GM23338 (cell line): ENCODE measurements at regions not wholly inside any gene's neighbourhood (a gene's known extent, or its start where the extent isn't known, plus 50 kb on each side); places are given as distances from the start of the nearest gene placed in this dataset.

Experiments used
- ATAC-seq: fragments of 200-7000 bp; cut with Tn5 transposase; 3 replicates; pipeline ENCODE4 v1.9.1; 2020
- DNase-seq: peaks from one replicate; pipeline ENCODE4 v3.0.0-alpha.2; 2015; ENCODE audit warnings: low spot score
- H2AFZ ChIP-seq: fragments of 200-600 bp; sonication (generic); 2 replicates; pipeline ENCODE4 v1.8.0; 2016; ENCODE audit warnings: antibody characterized with exemption, mild to moderate bottlenecking, moderate library complexity
- H3F3A ChIP-seq: fragments of 200-600 bp; sonication (generic); replicated peaks from 2 replicates; pipeline ENCODE4 v1.8.0; 2017; ENCODE audit warnings: antibody characterized with exemption, mixed run types, low read depth
- H3K27ac ChIP-seq: fragments of 200-600 bp; sonication (generic); 2 replicates; pipeline ENCODE4 v1.6.1; 2016; ENCODE audit warnings: low read depth
- H3K27me3 ChIP-seq: fragments of 200-600 bp; sonication (generic); 2 replicates; pipeline ENCODE4 v1.8.0; 2016; ENCODE audit warnings: mild to moderate bottlenecking, mixed run types, moderate library complexity; ENCODE audit not compliant: insufficient read depth
- H3K36me3 ChIP-seq: fragments of 200-600 bp; sonication (generic); 2 replicates; pipeline ENCODE4 v1.8.0; 2016; ENCODE audit warnings: mild to moderate bottlenecking; ENCODE audit not compliant: insufficient read depth
- H3K4me1 ChIP-seq: fragments of 200-600 bp; sonication (generic); 2 replicates; pipeline ENCODE4 v1.8.0; 2016; ENCODE audit warnings: mild to moderate bottlenecking, moderate library complexity; ENCODE audit not compliant: insufficient read depth
- H3K4me2 ChIP-seq: fragments of 200-600 bp; sonication (generic); 2 replicates; pipeline ENCODE4 v1.7.1; 2017; ENCODE audit warnings: mixed run types
- H3K4me3 ChIP-seq: fragments of 200-600 bp; sonication (generic); 2 replicates; pipeline ENCODE4 v1.6.1; 2016; ENCODE audit warnings: mixed run types
- H3K79me2 ChIP-seq: fragments of 200-600 bp; sonication (generic); replicated peaks from 2 replicates; pipeline ENCODE4 v1.8.0; 2017; ENCODE audit warnings: mild to moderate bottlenecking; ENCODE audit not compliant: insufficient read depth
- H3K9me2 ChIP-seq: fragments of 200-600 bp; sonication (generic); 2 replicates; pipeline ENCODE4 v1.8.0; 2017; ENCODE audit not compliant: insufficient read depth
- H4K20me1 ChIP-seq: fragments of 200-600 bp; sonication (generic); replicated peaks from 2 replicates; pipeline ENCODE4 v1.8.0; 2017; ENCODE audit warnings: mild to moderate bottlenecking; ENCODE audit not compliant: insufficient read depth
- H3K27ac Mint-ChIP-seq: 2 replicates; pipeline ENCODE4 v1.8.0; 2020; ENCODE audit warnings: inconsistent platforms, mild to moderate bottlenecking, moderate library complexity, mixed read lengths
- H3K27me3 Mint-ChIP-seq: 3 replicates; pipeline ENCODE4 v1.8.0; 2022; ENCODE audit warnings: low read depth, mild to moderate bottlenecking, moderate library complexity, mixed read lengths, inconsistent platforms; ENCODE audit not compliant: insufficient read depth, poor library complexity
- H3K36me3 Mint-ChIP-seq: 3 replicates; pipeline ENCODE4 v1.8.0; 2021; ENCODE audit warnings: low read depth, mild to moderate bottlenecking, inconsistent platforms, moderate library complexity, mixed read lengths
- H3K4me1 Mint-ChIP-seq: 3 replicates; pipeline ENCODE4 v1.8.0; 2020; ENCODE audit warnings: mild to moderate bottlenecking, inconsistent platforms, mixed read lengths
- H3K4me3 Mint-ChIP-seq: 3 replicates; pipeline ENCODE4 v1.8.0; 2021; ENCODE audit warnings: moderate library complexity, mild to moderate bottlenecking, inconsistent platforms, mixed read lengths
- H3K9me3 Mint-ChIP-seq: 3 replicates; pipeline ENCODE4 v1.8.0; 2020; ENCODE audit warnings: moderate library complexity, mild to moderate bottlenecking, inconsistent platforms, mixed read lengths
- CREB1 ChIP-seq: fragments of 250-450 bp; sonication (Bioruptor Pico); IDR thresholded peaks from 2 replicates; pipeline ENCODE4 v1.5.0; 2020; ENCODE audit warnings: low read depth, mild to moderate bottlenecking, moderate library complexity
- EZH2 ChIP-seq: fragments of 200-600 bp; sonication (generic); IDR thresholded peaks from one replicate; pipeline ENCODE4 v1.8.0; 2017; ENCODE audit warnings: antibody characterized with exemption, mild to moderate bottlenecking, low read depth; ENCODE audit not compliant: unreplicated experiment
- NANOG ChIP-seq: IDR thresholded peaks from 2 replicates; pipeline ENCODE4 v1.6.1; 2016; ENCODE audit warnings: antibody characterized with exemption, borderline replicate concordance
- POLR2AphosphoS5 ChIP-seq: IDR thresholded peaks from 2 replicates; pipeline ENCODE4 v1.6.1; 2016; ENCODE audit warnings: antibody characterized with exemption, low read depth
- ZNF114 ChIP-seq: fragments of 250-450 bp; sonication (Bioruptor Pico); IDR thresholded peaks from 2 replicates; pipeline ENCODE4 v1.5.0; 2020; ENCODE audit warnings: mild to moderate bottlenecking, moderate library complexity
- ZNF331 ChIP-seq: fragments of 250-450 bp; sonication (Bioruptor Pico); IDR thresholded peaks from 2 replicates; pipeline ENCODE4 v1.5.0; 2020; ENCODE audit warnings: low read depth, mild to moderate bottlenecking, moderate library complexity
- TF ChIP-seq, protein P1 (sequence below): IDR thresholded peaks from 2 replicates; pipeline ENCODE4 v1.6.1; 2016; ENCODE audit warnings: antibody characterized with exemption
- TF ChIP-seq, protein P2 (sequence below): IDR thresholded peaks from one replicate; pipeline ENCODE4 v1.6.1; 2018; ENCODE audit warnings: antibody characterized with exemption; ENCODE audit not compliant: unreplicated experiment
- TF ChIP-seq, protein P3 (sequence below), 2 experiments: fragments of 200-600 bp in 1 of 2; sonication (generic) in 1 of 2; conservative IDR thresholded peaks; 2 replicates each; pipeline versions ENCODE4 v1.5.1 to v1.6.1; 2016 to 2017; ENCODE audit warnings: antibody characterized with exemption in 2 of 2, low read depth in 2 of 2, mild to moderate bottlenecking in 2 of 2, moderate library complexity in 1 of 2

DNA sequence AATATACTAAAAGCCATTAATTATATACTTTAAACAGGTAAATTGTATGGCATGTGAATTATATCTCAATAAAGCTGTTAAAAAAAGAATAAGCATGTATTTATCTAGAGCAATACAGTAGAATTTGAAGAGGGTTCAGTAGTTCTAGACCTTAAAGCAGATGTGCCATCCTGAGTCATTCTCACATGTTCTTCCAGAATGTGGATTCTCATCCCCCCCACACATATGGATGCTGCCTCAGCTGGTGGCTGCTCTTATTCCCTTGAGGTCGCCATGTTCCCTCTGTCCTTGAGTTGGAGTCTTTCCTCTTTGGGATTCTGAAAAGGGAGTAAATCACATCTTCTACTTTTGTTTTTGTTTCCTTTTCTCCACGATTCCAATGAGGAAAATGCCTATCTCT, 321.3 kb downstream of the AEBP2 start:
- Histone ChIP-seq H3K9me2 (no peaks in the 10 kb centered on the region), H3K79me2 (no peaks in the 10 kb centered on the region), H3K27me3 (no peaks in the 10 kb centered on the region), H3K4me2 (no peak overlapping the region), H2AFZ (no peak overlapping the region), H3K36me3 (no peaks in the 10 kb centered on the region), H3F3A (no peaks in the 10 kb centered on the region), H3K4me1 (no peaks in the 10 kb centered on the region), H3K27ac (no peak overlapping the region), H3K4me3 (no peak overlapping the region), H4K20me1 (no peaks in the 10 kb centered on the region)
- H3K9me3 Mint-ChIP-seq: no peaks in the 10 kb centered on the region
- TF ChIP-seq, protein P1, sequence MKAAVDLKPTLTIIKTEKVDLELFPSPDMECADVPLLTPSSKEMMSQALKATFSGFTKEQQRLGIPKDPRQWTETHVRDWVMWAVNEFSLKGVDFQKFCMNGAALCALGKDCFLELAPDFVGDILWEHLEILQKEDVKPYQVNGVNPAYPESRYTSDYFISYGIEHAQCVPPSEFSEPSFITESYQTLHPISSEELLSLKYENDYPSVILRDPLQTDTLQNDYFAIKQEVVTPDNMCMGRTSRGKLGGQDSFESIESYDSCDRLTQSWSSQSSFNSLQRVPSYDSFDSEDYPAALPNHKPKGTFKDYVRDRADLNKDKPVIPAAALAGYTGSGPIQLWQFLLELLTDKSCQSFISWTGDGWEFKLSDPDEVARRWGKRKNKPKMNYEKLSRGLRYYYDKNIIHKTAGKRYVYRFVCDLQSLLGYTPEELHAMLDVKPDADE: no peak
- H3K36me3 Mint-ChIP-seq: no peaks in the 10 kb centered on the region
- H3K27ac Mint-ChIP-seq: no peak overlapping the region
- no peak for DNase-seq
- no peak overlapping the region for H3K4me3 Mint-ChIP-seq
- no peaks in the 10 kb centered on the region for H3K4me1 Mint-ChIP-seq
- H3K27me3 Mint-ChIP-seq: no peaks in the 10 kb centered on the region
- no peak for ATAC-seq

DNA sequence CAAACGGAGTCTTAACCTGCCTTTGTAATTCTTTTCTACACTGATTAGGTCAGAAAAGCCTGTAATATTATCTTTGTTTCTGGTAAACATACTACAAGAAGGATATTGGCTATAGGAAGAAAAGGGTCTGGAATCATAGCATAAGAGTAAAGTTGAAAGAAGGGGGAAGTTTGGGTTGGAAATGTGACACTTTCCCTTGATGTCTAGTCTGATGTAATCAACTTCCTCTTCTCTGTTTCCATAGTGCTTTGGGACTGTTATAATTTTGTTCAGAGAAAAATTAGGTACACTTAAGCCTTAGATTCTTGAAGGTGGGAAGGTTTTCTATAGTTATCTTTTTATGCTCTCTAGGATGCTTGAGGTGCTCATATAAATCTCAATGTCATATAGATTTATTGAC, 322.2 kb downstream of the AEBP2 start:
- no peaks in the 10 kb centered on the region for H3K27me3 ChIP-seq
- H3F3A ChIP-seq: no peaks in the 10 kb centered on the region
- TF ChIP-seq CREB1 (CRISPR knock-in tag) (no peak), ZNF331 (CRISPR knock-in tag) (no peak)
- TF ChIP-seq, protein P1: no peak
- H3K4me2 ChIP-seq: no peak overlapping the region
- H3K4me3 ChIP-seq: no peak overlapping the region
- H3K4me1 ChIP-seq: no peaks in the 10 kb centered on the region
- Mint-ChIP-seq H3K27me3 (no peaks in the 10 kb centered on the region), H3K27ac (no peak overlapping the region), H3K36me3 (no peaks in the 10 kb centered on the region), H3K4me1 (no peaks in the 10 kb centered on the region), H3K9me3 (no peaks in the 10 kb centered on the region), H3K4me3 (no peak overlapping the region)
- DNase-seq (no peak), ATAC-seq (no peak)
- H3K9me2 ChIP-seq: no peaks in the 10 kb centered on the region
- H3K36me3 ChIP-seq: no peaks in the 10 kb centered on the region
- no peak overlapping the region for H2AFZ ChIP-seq
- H3K27ac ChIP-seq: no peak overlapping the region
- no peaks in the 10 kb centered on the region for H3K79me2 ChIP-seq
- H4K20me1 ChIP-seq: no peaks in the 10 kb centered on the region

DNA sequence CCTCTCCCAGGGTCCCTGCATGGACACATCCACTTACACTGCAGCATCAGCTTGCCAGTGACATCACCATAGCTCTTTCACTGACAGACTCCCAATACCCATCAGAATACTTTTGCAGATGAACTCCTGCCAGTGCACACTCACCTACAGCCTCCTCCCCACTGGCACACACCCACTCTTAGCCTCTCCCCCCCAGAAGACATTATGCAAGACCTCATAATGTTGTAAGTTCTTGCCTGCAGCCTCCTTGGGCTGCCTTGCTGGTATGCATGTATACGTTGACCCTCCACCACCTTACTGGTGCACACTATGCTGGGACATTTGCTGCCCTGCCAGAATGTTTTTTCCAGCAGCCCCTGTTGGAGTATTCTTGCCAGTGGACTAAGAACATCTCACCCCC, 324.2 kb downstream of the AEBP2 start:
- Histone ChIP-seq H3K9me2 (no peaks in the 10 kb centered on the region), H2AFZ (no peak overlapping the region), H3K79me2 (no peaks in the 10 kb centered on the region), H3K4me1 (no peaks in the 10 kb centered on the region), H4K20me1 (no peaks in the 10 kb centered on the region), H3K4me2 (no peak overlapping the region), H3K27ac (no peak overlapping the region), H3K27me3 (no peaks in the 10 kb centered on the region), H3F3A (no peaks in the 10 kb centered on the region), H3K36me3 (no peaks in the 10 kb centered on the region), H3K4me3 (no peak overlapping the region)
- Mint-ChIP-seq H3K9me3 (no peaks in the 10 kb centered on the region), H3K27ac (no peak overlapping the region), H3K4me3 (no peak overlapping the region), H3K4me1 (no peaks in the 10 kb centered on the region), H3K27me3 (no peaks in the 10 kb centered on the region), H3K36me3 (no peaks in the 10 kb centered on the region)
- ATAC-seq: no peak
- DNase-seq: no peak
- TF ChIP-seq POLR2AphosphoS5 (no peak), ZNF114 (CRISPR knock-in tag) (no peak), CREB1 (CRISPR knock-in tag) (no peak), NANOG (no peak), EZH2 (no peak)
- TF ChIP-seq, protein P2, sequence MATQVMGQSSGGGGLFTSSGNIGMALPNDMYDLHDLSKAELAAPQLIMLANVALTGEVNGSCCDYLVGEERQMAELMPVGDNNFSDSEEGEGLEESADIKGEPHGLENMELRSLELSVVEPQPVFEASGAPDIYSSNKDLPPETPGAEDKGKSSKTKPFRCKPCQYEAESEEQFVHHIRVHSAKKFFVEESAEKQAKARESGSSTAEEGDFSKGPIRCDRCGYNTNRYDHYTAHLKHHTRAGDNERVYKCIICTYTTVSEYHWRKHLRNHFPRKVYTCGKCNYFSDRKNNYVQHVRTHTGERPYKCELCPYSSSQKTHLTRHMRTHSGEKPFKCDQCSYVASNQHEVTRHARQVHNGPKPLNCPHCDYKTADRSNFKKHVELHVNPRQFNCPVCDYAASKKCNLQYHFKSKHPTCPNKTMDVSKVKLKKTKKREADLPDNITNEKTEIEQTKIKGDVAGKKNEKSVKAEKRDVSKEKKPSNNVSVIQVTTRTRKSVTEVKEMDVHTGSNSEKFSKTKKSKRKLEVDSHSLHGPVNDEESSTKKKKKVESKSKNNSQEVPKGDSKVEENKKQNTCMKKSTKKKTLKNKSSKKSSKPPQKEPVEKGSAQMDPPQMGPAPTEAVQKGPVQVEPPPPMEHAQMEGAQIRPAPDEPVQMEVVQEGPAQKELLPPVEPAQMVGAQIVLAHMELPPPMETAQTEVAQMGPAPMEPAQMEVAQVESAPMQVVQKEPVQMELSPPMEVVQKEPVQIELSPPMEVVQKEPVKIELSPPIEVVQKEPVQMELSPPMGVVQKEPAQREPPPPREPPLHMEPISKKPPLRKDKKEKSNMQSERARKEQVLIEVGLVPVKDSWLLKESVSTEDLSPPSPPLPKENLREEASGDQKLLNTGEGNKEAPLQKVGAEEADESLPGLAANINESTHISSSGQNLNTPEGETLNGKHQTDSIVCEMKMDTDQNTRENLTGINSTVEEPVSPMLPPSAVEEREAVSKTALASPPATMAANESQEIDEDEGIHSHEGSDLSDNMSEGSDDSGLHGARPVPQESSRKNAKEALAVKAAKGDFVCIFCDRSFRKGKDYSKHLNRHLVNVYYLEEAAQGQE: no peak
- TF ChIP-seq, protein P3, sequence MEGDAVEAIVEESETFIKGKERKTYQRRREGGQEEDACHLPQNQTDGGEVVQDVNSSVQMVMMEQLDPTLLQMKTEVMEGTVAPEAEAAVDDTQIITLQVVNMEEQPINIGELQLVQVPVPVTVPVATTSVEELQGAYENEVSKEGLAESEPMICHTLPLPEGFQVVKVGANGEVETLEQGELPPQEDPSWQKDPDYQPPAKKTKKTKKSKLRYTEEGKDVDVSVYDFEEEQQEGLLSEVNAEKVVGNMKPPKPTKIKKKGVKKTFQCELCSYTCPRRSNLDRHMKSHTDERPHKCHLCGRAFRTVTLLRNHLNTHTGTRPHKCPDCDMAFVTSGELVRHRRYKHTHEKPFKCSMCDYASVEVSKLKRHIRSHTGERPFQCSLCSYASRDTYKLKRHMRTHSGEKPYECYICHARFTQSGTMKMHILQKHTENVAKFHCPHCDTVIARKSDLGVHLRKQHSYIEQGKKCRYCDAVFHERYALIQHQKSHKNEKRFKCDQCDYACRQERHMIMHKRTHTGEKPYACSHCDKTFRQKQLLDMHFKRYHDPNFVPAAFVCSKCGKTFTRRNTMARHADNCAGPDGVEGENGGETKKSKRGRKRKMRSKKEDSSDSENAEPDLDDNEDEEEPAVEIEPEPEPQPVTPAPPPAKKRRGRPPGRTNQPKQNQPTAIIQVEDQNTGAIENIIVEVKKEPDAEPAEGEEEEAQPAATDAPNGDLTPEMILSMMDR (conservative IDR thresholded peaks at IDR 0.05; ENCODE audit: low read depth in 2 of 2): no peak
